CD14-positive monocyte (primary cell): ENCODE measurements at regions not wholly inside any gene's neighbourhood (a gene's known extent, or its start where the extent isn't known, plus 50 kb on each side); places are given as distances from the start of the nearest gene placed in this dataset.
A peak's percentile ranks its signal among the peaks of the same experiment; 100 is the strongest.

Source experiments
- DNase-seq, 3 donors: peaks; one replicate each; pipeline ENCODE4 v3.0.0-alpha.2; 2011 to 2022
- H2AFZ ChIP-seq: 2 replicates; pipeline ENCODE4 v1.6.0; 2012; ENCODE audit warnings: mild to moderate bottlenecking, low read depth, low read length, inconsistent platforms; ENCODE audit not compliant: insufficient read depth, poor library complexity, severe bottlenecking
- H3K27ac ChIP-seq, 2 donors: 1 replicate in 1 of 2; 2 replicates in 1 of 2; pipeline ENCODE4 v1.5.1; 2012 to 2013; ENCODE audit warnings: low read length in 2 of 2, control low read depth in 1 of 2, inconsistent platforms in 1 of 2, low read depth in 1 of 2, mild to moderate bottlenecking in 1 of 2
- H3K27me3 ChIP-seq, 2 donors: one replicate each; pipeline versions ENCODE4 v1.6.0 to v1.6.1; 2011 to 2013; ENCODE audit warnings: low read length in 2 of 2; ENCODE audit not compliant: control insufficient read depth in 2 of 2, insufficient read depth in 2 of 2
- H3K36me3 ChIP-seq, 2 donors: replicated peaks in 1 of 2; 1 replicate in 1 of 2; 2 replicates in 1 of 2; pipeline versions ENCODE4 v1.5.1 to v1.6.1; 2012 to 2013; ENCODE audit warnings: low read length in 2 of 2, control low read depth in 1 of 2, inconsistent platforms in 1 of 2, mild to moderate bottlenecking in 1 of 2; ENCODE audit not compliant: insufficient read depth in 2 of 2, control insufficient read depth in 1 of 2
- H3K4me1 ChIP-seq, 2 donors: 1 replicate in 1 of 2; 2 replicates in 1 of 2; pipeline versions ENCODE4 v1.5.1 to v1.6.1; 2012 to 2013; ENCODE audit warnings: low read length in 2 of 2, control low read depth in 1 of 2, inconsistent platforms in 1 of 2, mild to moderate bottlenecking in 1 of 2, moderate library complexity in 1 of 2; ENCODE audit not compliant: insufficient read depth in 2 of 2, control insufficient read depth in 1 of 2
- H3K4me2 ChIP-seq: replicated peaks from 2 replicates; pipeline ENCODE3; 2012; ENCODE audit warnings: low read length, moderate library complexity, mild to moderate bottlenecking; ENCODE audit not compliant: poor library complexity, severe bottlenecking; ENCODE audit errors: extremely low read depth
- H3K4me3 ChIP-seq, 3 experiments: fragments of 200-600 bp in 1 of 3; sonication (generic) in 1 of 3; replicated peaks in 1 of 3; 1 replicate in 2 of 3; 2 replicates in 1 of 3; pipeline ENCODE4 v1.5.1; 2011 to 2013; ENCODE audit warnings: low read length in 3 of 3, mild to moderate bottlenecking in 3 of 3, control low read depth in 2 of 3, low read depth in 2 of 3, inconsistent platforms in 1 of 3, moderate library complexity in 1 of 3
- H3K79me2 ChIP-seq: 2 replicates; pipeline ENCODE4 v1.6.0; 2012; ENCODE audit warnings: mild to moderate bottlenecking, control low read depth, inconsistent platforms, low read length, moderate library complexity; ENCODE audit not compliant: insufficient read depth
- H3K9ac ChIP-seq: 2 replicates; pipeline ENCODE4 v1.6.0; 2017; ENCODE audit warnings: low read length, mild to moderate bottlenecking; ENCODE audit not compliant: insufficient read depth, poor library complexity, severe bottlenecking
- H3K9me3 ChIP-seq, 2 donors: replicated peaks in 1 of 2; 1 replicate in 1 of 2; 2 replicates in 1 of 2; pipeline versions ENCODE4 v1.5.1 to v1.6.1; 2012 to 2013; ENCODE audit warnings: low read length in 2 of 2, control low read depth in 1 of 2; ENCODE audit not compliant: control insufficient read depth in 1 of 2, insufficient read depth in 1 of 2
- H4K20me1 ChIP-seq: 2 replicates; pipeline ENCODE4 v1.6.0; 2012; ENCODE audit warnings: mild to moderate bottlenecking, low read length, control low read depth, moderate library complexity; ENCODE audit not compliant: insufficient read depth
- H3K27ac Mint-ChIP-seq, 7 donors: one replicate each; pipeline ENCODE4 v1.8.0; 2020; ENCODE audit warnings: mild to moderate bottlenecking in 7 of 7, mixed read lengths in 7 of 7, moderate library complexity in 6 of 7, inconsistent platforms in 2 of 7
- H3K27me3 Mint-ChIP-seq, 3 donors: one replicate each; pipeline ENCODE4 v1.8.0; 2021 to 2022; ENCODE audit warnings: low read depth in 3 of 3, mild to moderate bottlenecking in 3 of 3, mixed read lengths in 3 of 3, moderate library complexity in 3 of 3, inconsistent platforms in 1 of 3
- H3K36me3 Mint-ChIP-seq, 2 donors: one replicate each; pipeline ENCODE4 v1.8.0; 2020; ENCODE audit warnings: mixed read lengths in 2 of 2, inconsistent platforms in 1 of 2, mild to moderate bottlenecking in 1 of 2
- H3K4me1 Mint-ChIP-seq: one replicate; pipeline ENCODE4 v1.8.0; 2020; ENCODE audit warnings: mild to moderate bottlenecking, mixed read lengths
- H3K4me3 Mint-ChIP-seq, 2 donors: one replicate each; pipeline ENCODE4 v1.8.0; 2020; ENCODE audit warnings: mild to moderate bottlenecking in 2 of 2, mixed read lengths in 2 of 2, moderate library complexity in 1 of 2
- H3K9me3 Mint-ChIP-seq, 7 donors: one replicate each; pipeline ENCODE4 v1.8.0; 2020 to 2022; ENCODE audit warnings: mixed read lengths in 7 of 7, mild to moderate bottlenecking in 6 of 7, moderate library complexity in 6 of 7, inconsistent platforms in 2 of 7
- CTCF ChIP-seq: fragments of 200-600 bp; IDR thresholded peaks from one replicate; pipeline ENCODE4 v1.8.0; 2022; ENCODE audit warnings: antibody characterized with exemption, mild to moderate bottlenecking
- WGBS: methylation state at CpG from one replicate; pipeline ENCODE4 v1.1.5; 2013; ENCODE audit warnings: missing lambda C conversion rate; ENCODE audit not compliant: insufficient coverage; 5-methylcytosine and 5-hydroxymethylcytosine counted together
- intact Hi-C, 2 donors: fragments of 100-400 bp; cut with micrococcal nuclease; formaldehyde crosslinking; loops; one replicate each; pipeline versions ENCODE4 v1.15.0 to v1.15.1; 2023

GRCh38 chr11:122306831-122307391 lies 190.9 kb upstream of the BLID start:
- Histone ChIP-seq H3K27me3 (no peaks in the 10 kb centered on the region), H3K9me3 (no peaks in the 10 kb centered on the region), H3K36me3 (no peaks in the 10 kb centered on the region), H3K27ac (no peak overlapping the region), H3K4me2 (no peak overlapping the region), H2AFZ (no peak overlapping the region), H3K4me1 (no peaks in the 10 kb centered on the region), H3K9ac (no peak overlapping the region), H4K20me1 (no peaks in the 10 kb centered on the region), H3K4me3 (no peak overlapping the region), H3K79me2 (no peaks in the 10 kb centered on the region)
- Mint-ChIP-seq H3K4me1 (peaks cover 5% of the 10 kb centered on the region), H3K9me3 (peaks cover 0 to 1% (median 0%) of the 10 kb centered on the region in 7 donors), H3K27ac (peak overlapping the region in 1 of 7 donors; percentile 57), H3K36me3 (no peaks in the 10 kb centered on the region), H3K4me3 (no peak overlapping the region), H3K27me3 (peaks cover 0 to 2% (median 0%) of the 10 kb centered on the region in 3 donors)
- no peak for DNase-seq
- 96% methylated on average over 4 of the region's 9 CpGs for WGBS
- intact Hi-C loops = no loop called here
- no peak for TF ChIP-seq CTCF

DNA sequence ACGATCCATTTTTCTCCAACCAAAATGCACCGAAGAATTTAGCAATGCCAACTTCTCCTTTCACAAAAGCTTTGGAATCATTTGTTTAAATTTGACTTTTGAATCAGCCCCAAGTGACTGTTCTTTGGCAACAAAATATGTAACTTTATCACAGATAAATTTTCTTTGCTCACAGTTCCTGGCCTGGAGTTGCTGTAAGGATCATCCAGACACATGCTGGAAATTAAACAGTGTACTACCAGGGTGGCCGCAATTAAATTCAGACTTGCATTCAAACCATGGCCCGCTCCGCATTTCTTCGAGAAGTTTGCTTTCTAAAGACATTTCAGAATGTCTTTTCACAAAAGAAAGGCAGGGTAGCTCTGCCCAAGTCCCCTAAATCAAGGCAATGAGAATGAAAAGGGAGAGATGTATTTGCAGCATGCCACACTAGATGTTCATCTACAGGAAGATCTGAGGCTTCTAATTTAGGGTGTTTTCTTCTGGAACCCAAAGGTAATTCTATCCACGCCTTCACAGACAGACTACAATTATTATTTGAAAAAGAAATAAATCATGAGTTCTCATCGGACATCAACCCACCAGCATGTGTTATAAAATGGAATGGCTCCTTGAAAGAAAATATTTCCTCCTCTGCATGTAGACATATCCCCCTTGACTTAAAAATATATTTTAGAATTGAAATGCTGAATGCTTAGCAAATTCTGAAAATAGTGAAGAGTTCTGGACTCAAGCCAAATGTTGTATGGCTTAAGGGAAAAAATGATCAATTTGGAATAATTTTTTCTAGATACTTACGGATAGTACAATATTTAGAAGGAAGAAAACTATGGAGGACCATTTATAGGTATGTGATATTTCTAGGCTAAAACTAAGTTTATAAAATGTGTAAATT lies 189.7 kb upstream of the BLID start:
- Mint-ChIP-seq H3K27ac (no peak overlapping the region), H3K36me3 (no peaks in the 10 kb centered on the region), H3K27me3 (peaks cover 0 to 2% (median 0%) of the 10 kb centered on the region in 3 donors), H3K4me1 (peaks cover 5% of the 10 kb centered on the region), H3K4me3 (no peak overlapping the region), H3K9me3 (peaks cover 0 to 3% (median 0%) of the 10 kb centered on the region in 7 donors)
- 53% methylated on average over 4 of the region's 9 CpGs for WGBS
- Histone ChIP-seq H3K4me1 (no peaks in the 10 kb centered on the region), H3K36me3 (no peaks in the 10 kb centered on the region), H3K9me3 (no peaks in the 10 kb centered on the region), H3K27me3 (no peaks in the 10 kb centered on the region), H3K79me2 (no peaks in the 10 kb centered on the region), H4K20me1 (no peaks in the 10 kb centered on the region), H3K27ac (no peak overlapping the region), H3K9ac (no peak overlapping the region), H3K4me2 (no peak overlapping the region), H3K4me3 (no peak overlapping the region), H2AFZ (no peak overlapping the region)
- no peak for DNase-seq
- intact Hi-C loops = no loop called here
- TF ChIP-seq CTCF = no peak
